T-cell (primary cell): ENCODE measurements at regions not wholly inside any gene's neighbourhood (a gene's known extent, or its start where the extent isn't known, plus 50 kb on each side); places are given as distances from the start of the nearest gene placed in this dataset.

Experiments used
- ATAC-seq, 4 experiments: fragments of 200-7000 bp in 3 of 4; fragments of 150-1000 bp in 1 of 4; cut with Tn5 transposase; replicated peaks in 1 of 4; 1 replicate in 3 of 4; 2 replicates in 1 of 4; pipeline ENCODE4 v1.10.0; 2021; ENCODE audit warnings: moderate library complexity in 3 of 4, mild to moderate bottlenecking in 2 of 4, moderate number of reproducible peaks in 1 of 4
- CTCF ChIA-PET, 2 donors: fragments of 300-600 bp; sonication (Branson Sonifier 250); formaldehyde crosslinking; loops; one replicate each; lab custom pipeline; 2022; ENCODE audit warnings: antibody characterized with exemption in 2 of 2; lab: Charles Lee
- POLR2A ChIA-PET, 2 donors: fragments of 300-600 bp; sonication (Branson Sonifier 250); formaldehyde crosslinking; loops; one replicate each; lab custom pipeline; 2022; ENCODE audit warnings: antibody characterized with exemption in 2 of 2; lab: Charles Lee
- DNase-seq, 35 experiments: peaks; one replicate each; pipeline versions ENCODE4 v3.0.0 to v3.0.0-alpha.2; 2013 to 2023
- H3K27ac ChIP-seq: one replicate; pipeline ENCODE4 v1.5.1; 2013; ENCODE audit warnings: low read length
- H3K27me3 ChIP-seq, 2 experiments: replicated peaks in 1 of 2; 1 replicate in 1 of 2; 2 replicates in 1 of 2; pipeline versions ENCODE4 v1.6.1 to v1.7.0; 2013; ENCODE audit warnings: low read length in 1 of 2, mixed read lengths in 1 of 2; ENCODE audit not compliant: control insufficient read depth in 2 of 2, insufficient read depth in 2 of 2; ENCODE audit errors: extremely low read depth in 1 of 2
- H3K36me3 ChIP-seq, 2 donors: 1 replicate in 1 of 2; 2 replicates in 1 of 2; pipeline versions ENCODE4 v1.6.1 to v1.7.0; 2013; ENCODE audit warnings: low read length in 1 of 2; ENCODE audit not compliant: control insufficient read depth in 2 of 2, insufficient read depth in 1 of 2; ENCODE audit errors: extremely low read depth in 1 of 2
- H3K4me1 ChIP-seq, 2 experiments: 1 replicate in 1 of 2; 2 replicates in 1 of 2; pipeline versions ENCODE4 v1.6.1 to v1.7.0; 2013; ENCODE audit warnings: low read length in 2 of 2, mixed read lengths in 1 of 2; ENCODE audit not compliant: insufficient read depth in 2 of 2, control insufficient read depth in 1 of 2; ENCODE audit errors: extremely low read depth in 1 of 2
- H3K4me3 ChIP-seq, 2 donors: 1 replicate in 1 of 2; 2 replicates in 1 of 2; pipeline versions ENCODE4 v1.5.1 to v1.7.0; 2013; ENCODE audit warnings: mild to moderate bottlenecking in 2 of 2, low read length in 1 of 2, moderate library complexity in 1 of 2; ENCODE audit not compliant: control insufficient read depth in 1 of 2; ENCODE audit errors: extremely low read depth in 1 of 2
- H3K9me3 ChIP-seq: 2 replicates; pipeline ENCODE4 v1.7.0; 2013
- H3K27ac Mint-ChIP-seq, 2 donors: one replicate each; pipeline ENCODE4 v1.8.0; 2020 to 2021; ENCODE audit warnings: mild to moderate bottlenecking in 2 of 2, mixed read lengths in 2 of 2
- H3K27me3 Mint-ChIP-seq, 2 donors: one replicate each; pipeline ENCODE4 v1.8.0; 2021 to 2022; ENCODE audit warnings: mixed read lengths in 2 of 2
- H3K36me3 Mint-ChIP-seq: one replicate; pipeline ENCODE4 v1.8.0; 2021; ENCODE audit warnings: mixed read lengths
- H3K4me1 Mint-ChIP-seq, 3 donors: one replicate each; pipeline ENCODE4 v1.8.0; 2020 to 2022; ENCODE audit warnings: mixed read lengths in 3 of 3, mild to moderate bottlenecking in 1 of 3
- H3K4me3 Mint-ChIP-seq, 3 donors: one replicate each; pipeline ENCODE4 v1.8.0; 2020 to 2022; ENCODE audit warnings: mild to moderate bottlenecking in 3 of 3, mixed read lengths in 3 of 3, moderate library complexity in 3 of 3
- H3K9me3 Mint-ChIP-seq, 3 donors: one replicate each; pipeline ENCODE4 v1.8.0; 2020 to 2022; ENCODE audit warnings: mixed read lengths in 3 of 3
- WGBS: methylation state at CpG from one replicate; pipeline ENCODE4 v1.1.5; 2013; ENCODE audit warnings: missing lambda C conversion rate; ENCODE audit not compliant: insufficient coverage; 5-methylcytosine and 5-hydroxymethylcytosine counted together

DNA sequence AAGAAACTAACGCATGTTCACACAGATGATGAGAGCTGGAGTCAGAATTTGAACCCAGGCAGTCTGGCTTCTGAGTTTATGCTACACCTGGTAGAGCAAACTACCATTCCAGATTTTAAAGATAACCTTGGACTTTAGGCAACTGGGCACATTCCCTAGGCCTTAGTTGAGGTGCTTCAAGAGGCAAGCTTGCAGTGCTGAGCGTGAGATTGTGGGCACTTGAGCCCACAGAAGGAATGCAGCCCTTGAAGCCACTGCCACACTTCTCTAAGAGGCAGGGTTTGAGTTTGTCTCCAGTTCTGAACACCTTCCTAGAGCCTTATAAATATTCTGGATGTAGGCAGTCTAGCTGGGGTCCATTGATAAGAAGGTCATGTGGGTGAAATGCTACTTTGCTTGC is 216.1 kb upstream of the SLC14A2 start:
- H3K4me1 Mint-ChIP-seq, result no peaks in the 10 kb centered on the region
- H3K27me3 Mint-ChIP-seq, result peaks cover 5% of the 10 kb centered on the region in 2 donors
- Histone ChIP-seq H3K4me3 (no peak overlapping the region), H3K9me3 (no peaks in the 10 kb centered on the region), H3K4me1 (no peaks in the 10 kb centered on the region), H3K36me3 (no peaks in the 10 kb centered on the region), H3K27me3 (peaks cover 0 to 2% of the 10 kb centered on the region in 2 experiments), H3K27ac (no peak overlapping the region)
- no peak overlapping the region for H3K4me3 Mint-ChIP-seq
- no peak overlapping the region for H3K27ac Mint-ChIP-seq
- H3K36me3 Mint-ChIP-seq, result no peaks in the 10 kb centered on the region
- CTCF ChIA-PET, result no interaction called here
- ATAC-seq (no peak), DNase-seq (no peak)
- H3K9me3 Mint-ChIP-seq, result peaks cover 0 to 7% (median 0%) of the 10 kb centered on the region in 3 donors
- POLR2A ChIA-PET, result no interaction called here
- 100% methylated on average over 1 of the region's 2 CpGs for WGBS

DNA sequence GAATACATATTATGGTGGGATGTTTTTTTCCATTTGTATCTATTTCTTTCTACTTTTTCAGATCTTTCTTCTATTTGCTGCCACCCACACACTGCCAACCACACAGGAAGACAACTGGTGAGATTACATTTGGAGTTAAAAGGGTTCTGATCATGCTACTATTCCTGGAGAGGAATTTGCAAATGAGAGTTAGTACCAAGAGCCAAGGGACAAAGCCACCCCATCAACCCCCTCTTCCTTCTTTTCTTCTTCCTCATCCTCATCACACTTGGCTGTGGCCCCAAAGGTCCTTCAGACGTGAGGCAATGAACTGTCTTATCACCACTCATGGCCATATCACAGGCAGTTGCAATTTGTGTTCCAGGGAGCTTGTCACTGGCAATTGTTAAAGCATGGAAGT is 215.6 kb upstream of the SLC14A2 start:
- DNase-seq (no peak), ATAC-seq (no peak)
- H3K4me1 ChIP-seq, result no peaks in the 10 kb centered on the region
- Mint-ChIP-seq H3K4me3 (no peak overlapping the region), H3K27me3 (peaks cover 5% of the 10 kb centered on the region in 2 donors), H3K27ac (no peak overlapping the region), H3K36me3 (no peaks in the 10 kb centered on the region), H3K9me3 (peaks cover 0 to 7% (median 0%) of the 10 kb centered on the region in 3 donors), H3K4me1 (no peaks in the 10 kb centered on the region)
- no CpG with 5 or more reads among the region's 1 CpG for WGBS
- no peaks in the 10 kb centered on the region for H3K9me3 ChIP-seq
- peaks cover 0 to 2% of the 10 kb centered on the region in 2 experiments for H3K27me3 ChIP-seq
- H3K4me3 ChIP-seq, result no peak overlapping the region
- H3K27ac ChIP-seq, result no peak overlapping the region
- POLR2A ChIA-PET, result no interaction called here
- H3K36me3 ChIP-seq, result no peaks in the 10 kb centered on the region
- CTCF ChIA-PET, result no interaction called here

DNA sequence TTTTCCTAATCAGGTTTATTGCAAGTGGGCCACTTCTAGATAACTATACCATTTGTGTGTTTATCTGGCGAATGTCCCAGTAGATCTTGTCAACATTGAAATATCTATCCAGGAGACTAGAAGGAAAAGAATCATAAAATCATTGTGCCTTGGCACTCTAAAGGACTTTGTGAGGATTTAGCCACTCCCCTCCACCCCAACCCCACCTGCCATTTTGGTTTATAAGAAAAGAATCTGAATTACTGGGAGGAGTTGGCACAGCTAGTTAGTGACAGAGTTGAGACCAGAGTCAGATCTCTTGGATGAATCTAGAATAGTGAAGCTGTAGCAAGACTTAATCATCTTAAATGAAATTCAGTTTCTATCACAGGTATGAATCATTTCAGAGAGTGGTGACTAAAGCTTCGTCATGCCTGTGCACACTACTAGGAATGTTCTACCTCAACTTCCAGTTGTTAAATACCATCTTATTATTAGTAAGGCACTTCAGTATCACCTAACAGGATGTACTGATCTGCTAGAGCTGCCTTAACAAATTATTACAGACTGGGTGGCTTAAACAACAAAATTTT is 212.7 kb upstream of the SLC14A2 start:
- DNase-seq (no peak), ATAC-seq (no peak)
- Histone ChIP-seq H3K27me3 (peaks cover 0 to 2% of the 10 kb centered on the region in 2 experiments), H3K27ac (no peak overlapping the region), H3K4me1 (no peaks in the 10 kb centered on the region), H3K4me3 (no peak overlapping the region), H3K9me3 (no peaks in the 10 kb centered on the region), H3K36me3 (no peaks in the 10 kb centered on the region)
- WGBS, result no CpG with 5 or more reads among the region's 2 CpGs
- Mint-ChIP-seq H3K27me3 (peaks cover 4 to 5% of the 10 kb centered on the region in 2 donors), H3K4me3 (no peak overlapping the region), H3K9me3 (peaks cover 0 to 7% (median 0%) of the 10 kb centered on the region in 3 donors), H3K27ac (no peak overlapping the region), H3K4me1 (no peaks in the 10 kb centered on the region), H3K36me3 (no peaks in the 10 kb centered on the region)
- CTCF ChIA-PET, result no interaction called here
- POLR2A ChIA-PET, result no interaction called here

DNA sequence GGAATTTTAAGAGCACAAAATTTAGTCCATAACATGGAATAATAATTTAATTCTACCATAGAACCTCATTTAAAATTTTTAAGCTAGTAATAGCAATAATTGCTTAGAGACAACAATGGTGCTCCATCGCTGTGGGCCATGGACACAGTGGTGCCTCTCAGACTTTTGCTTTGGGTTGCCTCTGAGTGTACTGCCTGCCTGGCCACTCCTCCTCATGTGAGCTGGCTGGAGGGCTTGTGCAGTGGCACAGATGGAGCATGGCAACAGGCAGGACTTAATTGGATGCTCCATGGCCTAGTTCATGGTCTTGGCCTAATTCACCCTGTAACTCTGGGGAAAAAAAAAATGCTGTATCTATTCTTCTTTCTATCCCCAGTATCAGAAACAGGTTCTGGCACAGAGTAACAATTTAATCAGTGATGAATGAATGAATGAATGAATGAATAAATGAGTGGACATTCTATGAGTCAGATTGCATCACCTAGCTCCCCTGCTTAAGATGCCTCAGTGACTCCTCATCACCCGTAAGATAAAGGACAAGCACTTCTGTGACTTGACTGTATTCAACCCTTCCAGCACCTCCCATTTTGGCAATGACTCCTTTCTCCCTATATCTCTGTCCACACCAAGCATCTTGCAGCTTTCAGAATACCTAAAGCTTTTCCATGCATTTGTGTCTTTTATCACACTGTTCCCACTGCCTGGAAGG is 211.8 kb upstream of the SLC14A2 start:
- Mint-ChIP-seq H3K4me3 (no peak overlapping the region), H3K27me3 (peaks cover 3 to 5% of the 10 kb centered on the region in 2 donors), H3K4me1 (no peaks in the 10 kb centered on the region), H3K36me3 (no peaks in the 10 kb centered on the region), H3K27ac (no peak overlapping the region), H3K9me3 (peaks cover 0 to 7% (median 0%) of the 10 kb centered on the region in 3 donors)
- ATAC-seq (no peak), DNase-seq (no peak)
- ChIA-PET POLR2A (no interaction called here), CTCF (no interaction called here)
- Histone ChIP-seq H3K4me1 (no peaks in the 10 kb centered on the region), H3K36me3 (no peaks in the 10 kb centered on the region), H3K4me3 (no peak overlapping the region), H3K27me3 (peaks cover 0 to 2% of the 10 kb centered on the region in 2 experiments), H3K9me3 (no peaks in the 10 kb centered on the region), H3K27ac (no peak overlapping the region)
- 94% methylated on average over 2 of the region's 2 CpGs for WGBS

DNA sequence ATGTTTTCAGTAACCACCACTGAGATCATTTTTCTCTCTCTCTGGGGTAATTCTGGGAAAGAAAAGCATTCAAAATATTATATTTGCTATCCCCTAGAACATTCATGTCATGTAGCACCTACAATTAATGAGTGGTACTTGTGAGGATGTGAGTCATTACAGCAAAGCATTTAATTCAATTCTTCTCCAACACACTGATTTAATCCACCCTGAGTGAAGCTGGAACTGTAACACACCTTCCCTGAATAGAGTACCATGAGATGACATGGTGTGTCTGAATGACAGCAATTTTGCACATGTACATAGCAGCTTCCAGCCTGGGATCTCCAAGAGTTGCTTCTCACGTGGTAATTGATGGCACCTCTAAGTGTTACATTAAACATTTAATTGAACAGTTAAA is 207.1 kb upstream of the SLC14A2 start:
- H3K27ac ChIP-seq, result no peak overlapping the region
- ChIA-PET CTCF (no interaction called here), POLR2A (no interaction called here)
- no peaks in the 10 kb centered on the region for H3K9me3 ChIP-seq
- Mint-ChIP-seq H3K9me3 (peaks cover 0 to 4% (median 0%) of the 10 kb centered on the region in 3 donors), H3K4me1 (no peaks in the 10 kb centered on the region), H3K27me3 (peaks cover 0 to 5% of the 10 kb centered on the region in 2 donors), H3K27ac (no peak overlapping the region), H3K36me3 (no peaks in the 10 kb centered on the region), H3K4me3 (no peak overlapping the region)
- DNase-seq, result no peak
- H3K27me3 ChIP-seq, result peaks cover 0 to 2% of the 10 kb centered on the region in 2 experiments
- no peak for ATAC-seq
- H3K4me3 ChIP-seq, result no peak overlapping the region
- H3K36me3 ChIP-seq, result no peaks in the 10 kb centered on the region
- WGBS, result no CpG with 5 or more reads among the region's 1 CpG
- no peaks in the 10 kb centered on the region for H3K4me1 ChIP-seq

DNA sequence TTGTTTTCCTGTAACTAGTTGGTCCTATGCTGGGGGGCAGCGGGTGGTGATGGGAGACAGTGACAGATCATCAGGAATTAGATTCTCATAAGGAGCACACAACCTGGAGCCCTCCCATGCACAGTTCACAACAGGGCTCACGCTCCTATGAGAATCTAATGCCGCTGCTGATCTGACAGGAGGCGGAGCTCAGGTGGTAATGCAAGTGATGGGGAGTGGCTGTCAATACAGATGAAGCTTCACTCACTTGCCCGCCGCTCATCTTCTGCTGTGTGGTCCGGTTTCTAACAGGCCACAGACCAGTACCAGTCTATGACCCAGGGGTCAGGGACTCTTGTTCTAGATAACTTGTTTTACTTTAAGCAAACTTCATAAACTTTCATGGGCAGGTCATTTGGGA is 205.3 kb upstream of the SLC14A2 start:
- Mint-ChIP-seq H3K27ac (no peak overlapping the region), H3K36me3 (no peaks in the 10 kb centered on the region), H3K4me1 (no peaks in the 10 kb centered on the region), H3K9me3 (no peaks in the 10 kb centered on the region), H3K4me3 (no peak overlapping the region), H3K27me3 (peaks cover 3 to 4% of the 10 kb centered on the region in 2 donors)
- ChIA-PET POLR2A (no interaction called here), CTCF (no interaction called here)
- 100% methylated on average over 2 of the region's 7 CpGs for WGBS
- Histone ChIP-seq H3K4me1 (no peaks in the 10 kb centered on the region), H3K27ac (no peak overlapping the region), H3K27me3 (no peaks in the 10 kb centered on the region), H3K4me3 (no peak overlapping the region), H3K36me3 (no peaks in the 10 kb centered on the region), H3K9me3 (no peaks in the 10 kb centered on the region)
- DNase-seq, result no peak
- no peak for ATAC-seq
